ENCODE measurements at regions not wholly inside any gene's neighbourhood (a gene's known extent, or its start where the extent isn't known, plus 50 kb on each side); places are given as distances from the start of the nearest gene placed in this dataset.

- TF ChIP-seq CTCF (IDR thresholded peaks at IDR 0.05; ENCODE audit: low read depth, low read length): no peak
- no peak for TF ChIP-seq EZH2phosphoT487 (IDR thresholded peaks at IDR 0.05; ENCODE audit: low read depth)
Measured at GRCh38 chr13:64930636-64931035, 2299.5 kb downstream of the PCDH9 start.
